HCT116 (cell line): ENCODE measurements at regions not wholly inside any gene's neighbourhood (a gene's known extent, or its start where the extent isn't known, plus 50 kb on each side); places are given as distances from the start of the nearest gene placed in this dataset.

ENCODE experiments used
- ATAC-seq: fragments of 200-7000 bp; cut with Tn5 transposase; 2 replicates; pipeline ENCODE4 v1.9.1; 2020; ENCODE audit warnings: mild to moderate bottlenecking, moderate library complexity
- BruUV-seq: library from RNA; stranded (reverse); fragments of 400-500 nt; replicated peaks from 2 replicates; lab custom pipeline; 2021; lab: Mats Ljungman, UMichigan
- CTCF ChIA-PET: fragments of 300-600 bp; sonication (Branson Sonifier 250); formaldehyde crosslinking; loops from one replicate; lab custom pipeline; 2021; ENCODE audit warnings: antibody characterized with exemption; lab: Charles Lee
- POLR2A ChIA-PET: fragments of 300-600, 350-600 bp; sonication (Branson Sonifier 250); formaldehyde crosslinking; loops from one replicate; lab custom pipeline; 2021; ENCODE audit warnings: antibody characterized with exemption; lab: Charles Lee
- RAD21 ChIA-PET, 2 experiments: fragments of 300-600 bp; sonication (Branson Sonifier 250); formaldehyde crosslinking; loops; one replicate each; lab custom pipeline; 2023; ENCODE audit warnings: low total read pairs in 2 of 2; ENCODE audit not compliant: uncharacterized antibody in 2 of 2, unreplicated experiment in 2 of 2, low non-redundant PET in 1 of 2; lab: Charles Lee
- DNase-seq: peaks from one replicate; pipeline ENCODE4 v3.0.0-alpha.2; 2010; ENCODE audit warnings: low read depth, low spot score
- H2AFZ ChIP-seq: fragments of 200-600 bp; shearing (Covaris generic), sonication (generic); 2 replicates; pipeline ENCODE4 v1.6.1; 2017; ENCODE audit warnings: low read depth, mixed run types, mixed read lengths, antibody characterized with exemption, low read length; ENCODE audit not compliant: poor library complexity, severe bottlenecking
- H3K27ac ChIP-seq: 2 replicates; pipeline ENCODE4 v1.5.1; 2012; ENCODE audit warnings: low read depth, low read length
- H3K27me3 ChIP-seq: fragments of 200-600 bp; sonication (generic); 2 replicates; pipeline ENCODE4 v1.6.1; 2016; ENCODE audit warnings: mixed run types, low read length, mixed read lengths; ENCODE audit not compliant: insufficient read depth
- H3K36me3 ChIP-seq, 2 experiments: fragments of 200-500 bp in 1 of 2; fragments of 200-600 bp in 1 of 2; sonication (Bioruptor generic) in 1 of 2; sonication (generic) in 1 of 2; 2 replicates each; pipeline versions ENCODE4 v1.5.1 to v1.6.1; 2014 to 2016; ENCODE audit warnings: low read length in 2 of 2, inconsistent platforms in 1 of 2, mixed read lengths in 1 of 2, mixed run types in 1 of 2; ENCODE audit not compliant: insufficient read depth in 2 of 2, control insufficient read depth in 1 of 2
- H3K4me1 ChIP-seq, 2 experiments: fragments of 200-600 bp in 1 of 2; sonication (generic) in 1 of 2; 2 replicates each; pipeline versions ENCODE4 v1.5.1 to v1.6.1; 2012 to 2017; ENCODE audit warnings: low read length in 2 of 2, inconsistent platforms in 1 of 2, mild to moderate bottlenecking in 1 of 2, mixed read lengths in 1 of 2, mixed run types in 1 of 2, moderate library complexity in 1 of 2; ENCODE audit not compliant: insufficient read depth in 2 of 2, control insufficient read depth in 1 of 2
- H3K4me2 ChIP-seq: fragments of 200-600 bp; sonication (generic); 2 replicates; pipeline ENCODE4 v1.6.1; 2017; ENCODE audit warnings: mixed run types, low read length, mixed read lengths
- H3K4me3 ChIP-seq, 2 experiments: fragments of 200-600 bp in 1 of 2; sonication (generic) in 1 of 2; replicated peaks in 1 of 2; 2 replicates each; pipeline ENCODE4 v1.5.1; 2011 to 2016; ENCODE audit warnings: low read length in 2 of 2, control low read depth in 1 of 2, low read depth in 1 of 2, mild to moderate bottlenecking in 1 of 2, mixed read lengths in 1 of 2, mixed run types in 1 of 2
- H3K79me2 ChIP-seq: fragments of 200-600 bp; sonication (generic); 2 replicates; pipeline ENCODE4 v1.6.1; 2017; ENCODE audit warnings: mild to moderate bottlenecking, mixed run types, low read length, moderate library complexity, mixed read lengths; ENCODE audit not compliant: insufficient read depth
- H3K9ac ChIP-seq: fragments of 200-600 bp; sonication (generic); 2 replicates; pipeline ENCODE4 v1.6.1; 2016; ENCODE audit warnings: low read length, mixed read lengths
- H3K9me2 ChIP-seq: fragments of 200-600 bp; sonication (generic), shearing (Covaris generic); 2 replicates; pipeline ENCODE4 v1.6.1; 2017; ENCODE audit warnings: mixed run types, mild to moderate bottlenecking, moderate library complexity; ENCODE audit not compliant: insufficient read depth
- H3K9me3 ChIP-seq, 2 experiments: fragments of 200-500 bp in 1 of 2; fragments of 200-600 bp in 1 of 2; sonication (Bioruptor generic) in 1 of 2; sonication (generic) in 1 of 2; 2 replicates each; pipeline ENCODE4 v1.6.1; 2014 to 2017; ENCODE audit warnings: low read length in 2 of 2, mixed read lengths in 2 of 2, inconsistent platforms in 1 of 2, low read depth in 1 of 2, mild to moderate bottlenecking in 1 of 2, mixed run types in 1 of 2, moderate library complexity in 1 of 2; ENCODE audit not compliant: control insufficient read depth in 1 of 2, insufficient read depth in 1 of 2
- H4K20me1 ChIP-seq: fragments of 200-600 bp; sonication (generic), shearing (Covaris generic); 2 replicates; pipeline ENCODE4 v1.6.1; 2017; ENCODE audit warnings: mixed run types, mild to moderate bottlenecking, moderate library complexity; ENCODE audit not compliant: insufficient read depth
- ATF3 ChIP-seq: IDR thresholded peaks from 2 replicates; pipeline ENCODE4 v1.6.1; 2012
- CBX3 ChIP-seq: IDR thresholded peaks from 2 replicates; pipeline ENCODE4 v1.6.1; 2012; ENCODE audit warnings: low read depth
- CTCF ChIP-seq, 3 experiments: fragments of 200-600 bp in 1 of 3; sonication (generic) in 1 of 3; IDR thresholded peaks in 2 of 3; conservative IDR thresholded peaks in 1 of 3; 2 replicates each; pipeline ENCODE4 v1.5.1; 2012 to 2017; ENCODE audit warnings: low read depth in 2 of 3, low read length in 2 of 3, antibody characterized with exemption in 1 of 3, borderline replicate concordance in 1 of 3, control low read depth in 1 of 3, mild to moderate bottlenecking in 1 of 3, mixed read lengths in 1 of 3, mixed run types in 1 of 3, moderate library complexity in 1 of 3; ENCODE audit not compliant: insufficient read depth in 1 of 3
- EZH2phosphoT487 ChIP-seq: fragments of 200-600 bp; IDR thresholded peaks from 2 replicates; pipeline ENCODE4 v1.6.1; 2018; ENCODE audit warnings: antibody characterized with exemption, borderline replicate concordance
- MAX ChIP-seq: IDR thresholded peaks from 2 replicates; pipeline ENCODE4 v1.6.1; 2012
- POLR2AphosphoS5 ChIP-seq: IDR thresholded peaks from 2 replicates; pipeline ENCODE4 v1.6.1; 2011; ENCODE audit warnings: mild to moderate bottlenecking, low read depth, low read length, moderate library complexity
- RAD21 ChIP-seq: IDR thresholded peaks from 2 replicates; pipeline ENCODE4 v1.6.1; 2012; ENCODE audit warnings: low read depth, mild to moderate bottlenecking
- YY1 ChIP-seq: IDR thresholded peaks from 2 replicates; pipeline ENCODE4 v1.6.1; 2011; ENCODE audit warnings: low read length, low read depth, moderate library complexity, mild to moderate bottlenecking; ENCODE audit not compliant: insufficient replicate concordance; ENCODE audit errors: extremely low read depth
- intact Hi-C: fragments of 100-400 bp; cut with micrococcal nuclease; formaldehyde crosslinking; loops from 2 replicates; pipeline ENCODE4 v1.10.0; 2022

- CTCF ChIA-PET = no interaction called here
- Histone ChIP-seq H3K79me2 (no peaks in the 10 kb centered on the region), H3K9me3 (0 out of 4 replicates have a peak, but pooled peaks cover 0 to 3% of the 10 kb centered on the region in 2 experiments), H3K9ac (no peak overlapping the region), H3K4me3 (no peak overlapping the region), H3K4me1 (no peaks in the 10 kb centered on the region), H3K27me3 (no peaks in the 10 kb centered on the region), H4K20me1 (no peaks in the 10 kb centered on the region), H3K4me2 (no peak overlapping the region), H3K27ac (no peak overlapping the region), H2AFZ (no peak overlapping the region), H3K36me3 (no peaks in the 10 kb centered on the region), H3K9me2 (no peaks in the 10 kb centered on the region)
- DNase-seq = no peak
- TF ChIP-seq YY1 (no peak), RAD21 (no peak), CBX3 (no peak), MAX (no peak), CTCF (IDR thresholded peaks at IDR 0.05 in 2 of 3, conservative IDR thresholded peaks at IDR 0.05 in 1 of 3; ENCODE audit: borderline replicate concordance in 1 of 3, insufficient read depth in 1 of 3, low read depth in 2 of 3, low read length in 2 of 3) (no peak), POLR2AphosphoS5 (no peak), ATF3 (no peak), EZH2phosphoT487 (no peak)
- no peak for ATAC-seq
- RAD21 ChIA-PET = no interaction called here
- POLR2A ChIA-PET = no interaction called here
- intact Hi-C loops = no loop called here
- BruUV-seq = no TSS peak
These were observed 137.1 kb downstream of the CDC5L start for GRCh38 chr6:44524476-44525227.
